ENCODE measurements at regions not wholly inside any gene's neighbourhood (a gene's known extent, or its start where the extent isn't known, plus 50 kb on each side); places are given as distances from the start of the nearest gene placed in this dataset.

- TF ChIP-seq POLR2A (IDR thresholded peaks at IDR 0.05; ENCODE audit: low read depth, low read length) (peak; percentile 11; the same call in 1 of the 2 replicates), POLR2AphosphoS5 (IDR thresholded peaks at IDR 0.05; ENCODE audit: low read depth, low read length) (peak; percentile 72), TAF1 (IDR thresholded peaks at IDR 0.05; ENCODE audit: borderline replicate concordance, low read depth, low read length) (no peak)
Observed at GRCh38 chr7:130932667-130933432, 198.8 kb upstream of the KLF14 start.

All from GM12892 (cell line).